Muscle layer of colon (tissue), 2 donors: ENCODE measurements at regions not wholly inside any gene's neighbourhood (a gene's known extent, or its start where the extent isn't known, plus 50 kb on each side); places are given as distances from the start of the nearest gene placed in this dataset.

ENCODE experiments used
- H3K27ac ChIP-seq: one replicate; pipeline ENCODE4 v1.7.0; 2013; ENCODE audit warnings: low read depth, mild to moderate bottlenecking, low read length, moderate library complexity
- H3K27me3 ChIP-seq, 2 donors: one replicate each; pipeline ENCODE4 v1.7.0; 2013; ENCODE audit warnings: low read length in 2 of 2, mild to moderate bottlenecking in 2 of 2; ENCODE audit not compliant: insufficient read depth in 2 of 2, control insufficient read depth in 1 of 2
- H3K36me3 ChIP-seq: one replicate; pipeline ENCODE4 v1.7.0; 2013; ENCODE audit warnings: mild to moderate bottlenecking, low read length; ENCODE audit not compliant: insufficient read depth
- H3K4me1 ChIP-seq: one replicate; pipeline ENCODE4 v1.7.0; 2013; ENCODE audit warnings: mild to moderate bottlenecking, low read length; ENCODE audit not compliant: insufficient read depth
- H3K4me3 ChIP-seq, 2 donors: one replicate each; pipeline ENCODE4 v1.7.0; 2013; ENCODE audit warnings: low read length in 2 of 2, low read depth in 1 of 2, mild to moderate bottlenecking in 1 of 2, moderate library complexity in 1 of 2
- H3K9ac ChIP-seq: one replicate; pipeline ENCODE4 v1.7.0; 2013; ENCODE audit warnings: low read length
- H3K9me3 ChIP-seq: one replicate; pipeline ENCODE4 v1.7.0; 2013; ENCODE audit warnings: mild to moderate bottlenecking, low read length
- donor health status: abdominal sarcoma.
- donor health status: Adenocarcinoma of cecum.

DNA sequence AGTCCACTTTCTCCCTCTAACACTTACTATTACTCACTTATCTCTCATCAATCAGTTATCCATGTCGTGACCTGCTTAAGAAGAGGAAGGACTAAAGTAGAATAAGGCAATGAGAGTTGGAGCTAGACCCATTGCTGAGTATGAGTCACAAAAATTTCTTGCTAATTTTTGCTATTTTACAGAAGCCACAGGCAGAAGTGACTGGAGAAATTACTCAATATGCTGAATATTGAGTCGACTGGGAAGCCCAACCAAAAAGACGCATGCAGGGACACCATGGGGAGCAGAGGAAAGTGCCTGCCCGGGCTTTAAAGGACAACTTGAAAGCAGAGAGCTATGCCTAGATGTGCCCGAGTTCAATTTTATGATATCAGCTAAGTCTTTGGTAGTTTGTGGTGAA is 115.4 kb upstream of the FOXG1 start:
- Histone ChIP-seq H3K27ac (no peak overlapping the region), H3K27me3 (no peaks in the 10 kb centered on the region), H3K4me1 (no peaks in the 10 kb centered on the region), H3K9ac (no peak overlapping the region), H3K36me3 (no peaks in the 10 kb centered on the region), H3K9me3 (no peaks in the 10 kb centered on the region), H3K4me3 (no peak overlapping the region)

DNA sequence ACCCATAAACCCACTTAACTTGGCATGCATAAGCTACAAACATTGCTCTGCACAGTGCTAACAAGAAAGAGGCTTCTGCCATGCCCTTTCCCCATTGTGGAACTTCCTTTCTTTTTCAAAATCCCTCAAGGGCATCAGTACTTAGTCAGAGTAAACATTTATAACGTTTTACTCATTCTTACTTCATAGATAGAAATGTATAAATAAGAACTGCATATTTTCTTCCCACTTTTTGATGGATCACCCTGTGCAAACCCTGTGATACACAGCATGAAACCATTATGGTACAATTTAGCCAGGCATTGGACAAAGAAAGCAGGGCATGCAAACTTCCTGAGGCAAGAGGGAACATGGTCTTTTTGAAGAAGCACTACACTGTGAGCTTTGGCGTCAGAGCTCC is 113.8 kb upstream of the FOXG1 start:
- no peaks in the 10 kb centered on the region for H3K4me1 ChIP-seq
- no peak overlapping the region for H3K4me3 ChIP-seq

DNA sequence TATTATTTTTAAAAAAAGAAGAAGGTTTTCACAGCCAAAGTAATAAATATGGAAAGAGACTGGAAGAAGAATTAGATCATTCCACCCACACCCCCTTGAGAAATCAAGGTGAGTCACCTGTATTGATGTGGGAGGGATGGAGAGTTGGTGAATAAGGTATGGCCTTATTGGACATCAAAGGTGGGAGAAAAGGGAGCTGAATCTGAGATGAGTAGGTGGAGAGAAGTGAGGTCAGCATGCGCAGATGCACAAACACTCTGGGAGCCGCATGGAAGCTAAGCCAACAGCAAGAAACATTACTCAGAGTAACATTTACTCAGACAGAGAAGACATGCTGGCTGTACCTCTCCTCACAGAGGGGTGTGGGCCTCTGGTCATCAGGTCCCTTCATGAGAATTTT is 113.1 kb upstream of the FOXG1 start:
- Histone ChIP-seq H3K4me3 (no peak overlapping the region), H3K36me3 (no peaks in the 10 kb centered on the region), H3K27ac (no peak overlapping the region), H3K4me1 (no peaks in the 10 kb centered on the region), H3K27me3 (no peaks in the 10 kb centered on the region), H3K9me3 (no peaks in the 10 kb centered on the region), H3K9ac (no peak overlapping the region)

More for the DNA sequence above, 113.8 kb upstream of the FOXG1 start:
- Histone ChIP-seq H3K27ac (no peak overlapping the region), H3K27me3 (no peaks in the 10 kb centered on the region), H3K9ac (no peak overlapping the region), H3K36me3 (no peaks in the 10 kb centered on the region), H3K9me3 (no peaks in the 10 kb centered on the region)

DNA sequence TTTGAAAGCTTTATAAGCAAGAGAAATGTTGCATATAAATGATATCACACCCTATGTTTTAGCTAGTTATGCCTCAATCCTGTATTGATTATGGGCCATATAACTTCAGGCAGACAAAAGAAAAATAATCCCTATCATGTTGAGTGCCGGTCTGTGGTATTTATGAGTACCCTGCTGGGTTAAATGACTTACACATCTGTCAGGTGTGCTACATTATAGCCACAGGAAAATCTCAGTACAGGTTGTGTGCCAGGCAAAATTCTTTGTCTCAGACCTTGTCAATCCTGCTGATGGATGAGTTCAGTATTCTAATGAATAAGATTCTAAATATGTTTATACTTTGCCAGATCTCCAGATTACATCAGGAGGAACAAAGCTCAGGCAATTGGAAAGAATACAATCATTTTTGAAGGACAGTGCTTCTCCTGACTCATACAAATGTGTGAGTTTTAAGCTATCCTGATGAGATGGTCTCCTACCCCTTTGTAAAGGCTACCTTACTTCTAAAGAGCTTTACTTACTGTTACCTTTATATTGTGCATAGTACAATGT is 109.8 kb upstream of the FOXG1 start:
- H3K36me3 ChIP-seq = no peaks in the 10 kb centered on the region

DNA sequence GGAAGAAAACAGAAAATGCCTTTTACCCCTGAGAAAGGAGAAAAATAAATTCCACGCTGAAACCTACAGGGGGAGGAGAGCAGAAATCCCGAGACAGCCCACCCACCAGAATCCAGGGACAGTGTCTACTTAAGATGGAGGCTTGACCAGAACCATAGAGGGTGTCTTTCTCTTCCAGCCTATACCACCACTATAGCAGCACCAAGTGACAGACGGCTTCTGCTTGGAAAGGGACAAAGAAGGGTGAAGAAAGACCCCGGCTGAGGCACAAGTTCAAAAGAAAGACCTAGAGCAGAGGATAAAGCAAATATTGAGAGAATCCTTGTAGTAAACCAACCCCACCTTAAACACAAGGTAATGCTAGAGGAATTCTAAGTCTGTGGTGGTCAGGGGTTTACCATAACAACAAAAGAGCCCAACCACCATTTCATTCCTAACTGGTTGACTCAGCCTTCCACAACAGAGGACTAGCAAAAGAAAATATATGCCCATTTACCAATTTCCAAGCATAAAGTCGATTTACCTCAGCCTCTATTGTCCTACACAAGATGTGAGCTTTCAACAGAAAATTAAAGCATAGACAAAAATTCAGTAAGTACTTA is 105.3 kb upstream of the FOXG1 start:
- no peaks in the 10 kb centered on the region for H3K27me3 ChIP-seq
- no peak overlapping the region for H3K9ac ChIP-seq
- no peaks in the 10 kb centered on the region for H3K9me3 ChIP-seq
- no peak overlapping the region for H3K4me3 ChIP-seq
- H3K27ac ChIP-seq = no peak overlapping the region
- H3K36me3 ChIP-seq = no peaks in the 10 kb centered on the region
- no peaks in the 10 kb centered on the region for H3K4me1 ChIP-seq

More for the DNA sequence above, 109.8 kb upstream of the FOXG1 start:
- no peak overlapping the region for H3K9ac ChIP-seq
- H3K4me1 ChIP-seq = no peaks in the 10 kb centered on the region
- H3K27ac ChIP-seq = no peak overlapping the region
- no peaks in the 10 kb centered on the region for H3K9me3 ChIP-seq
- H3K27me3 ChIP-seq = no peaks in the 10 kb centered on the region
- no peak overlapping the region for H3K4me3 ChIP-seq

DNA sequence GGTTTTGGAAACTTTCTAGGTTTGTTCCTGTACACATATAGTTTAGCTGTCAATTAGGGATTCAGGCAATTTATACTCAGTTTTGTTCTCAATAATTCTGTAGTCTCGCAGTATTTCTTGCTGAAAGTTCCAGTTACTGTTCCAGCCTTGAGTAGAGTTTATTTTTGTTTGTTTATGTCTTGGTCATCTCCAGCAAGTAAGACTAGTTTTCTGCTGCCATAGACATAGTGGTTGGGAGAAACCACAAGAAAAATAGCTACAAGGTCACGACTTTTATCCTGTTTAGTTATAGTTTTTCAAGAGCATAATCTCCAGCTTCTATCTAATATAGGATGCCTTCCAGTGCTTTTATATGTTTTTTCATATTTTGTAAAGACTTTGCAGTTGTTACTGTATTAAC is 99.6 kb upstream of the FOXG1 start:
- Histone ChIP-seq H3K4me3 (no peak overlapping the region), H3K36me3 (no peaks in the 10 kb centered on the region), H3K9ac (no peak overlapping the region), H3K27ac (no peak overlapping the region), H3K9me3 (no peaks in the 10 kb centered on the region), H3K27me3 (no peaks in the 10 kb centered on the region), H3K4me1 (no peaks in the 10 kb centered on the region)

DNA sequence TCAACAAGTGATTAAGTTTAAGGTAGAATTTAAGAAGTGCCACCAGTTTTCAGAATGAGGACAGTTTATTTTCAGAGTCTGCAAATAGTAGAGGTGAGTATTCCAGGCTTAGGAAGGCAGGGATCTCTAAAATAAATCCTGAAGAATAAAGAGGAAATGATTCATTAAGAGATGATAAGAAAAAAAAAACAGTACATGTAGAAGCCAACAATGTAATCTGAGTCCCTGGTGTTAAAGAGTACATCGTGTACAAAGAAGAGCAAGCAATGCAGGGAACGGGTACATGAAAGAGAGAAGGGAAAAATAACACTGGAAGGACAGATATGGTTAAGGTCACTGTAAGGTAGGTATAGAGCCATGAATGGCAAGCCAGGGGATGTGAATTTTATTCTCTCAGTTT is 95.2 kb upstream of the FOXG1 start:
- Histone ChIP-seq H3K9ac (no peak overlapping the region), H3K36me3 (no peaks in the 10 kb centered on the region), H3K9me3 (no peaks in the 10 kb centered on the region), H3K27ac (no peak overlapping the region), H3K4me3 (no peak overlapping the region), H3K4me1 (no peaks in the 10 kb centered on the region), H3K27me3 (no peaks in the 10 kb centered on the region)

DNA sequence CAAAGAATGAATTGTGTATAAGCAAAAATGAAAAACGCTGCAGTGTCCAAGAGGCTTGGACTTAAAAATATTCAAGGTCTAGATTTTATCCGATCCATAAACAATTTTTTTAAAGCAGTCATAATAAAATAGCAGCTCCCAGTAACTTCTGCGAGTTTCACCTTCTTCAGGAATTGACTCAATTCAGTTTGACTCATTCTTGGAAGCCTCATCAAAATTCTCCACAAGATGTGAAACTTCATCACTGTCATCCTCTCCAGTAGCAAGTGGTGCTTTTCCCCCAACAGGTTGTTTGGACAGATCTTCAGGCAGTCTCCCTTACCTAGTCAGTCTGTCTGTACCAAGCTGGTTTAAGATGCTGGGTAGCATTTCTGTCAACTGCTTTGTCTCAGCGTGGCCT is 93.5 kb upstream of the FOXG1 start:
- no peak overlapping the region for H3K4me3 ChIP-seq
- H3K27ac ChIP-seq = no peak overlapping the region
- H3K27me3 ChIP-seq = no peaks in the 10 kb centered on the region
- no peak overlapping the region for H3K9ac ChIP-seq
- H3K36me3 ChIP-seq = no peaks in the 10 kb centered on the region
- H3K4me1 ChIP-seq = no peaks in the 10 kb centered on the region
- H3K9me3 ChIP-seq = no peaks in the 10 kb centered on the region

DNA sequence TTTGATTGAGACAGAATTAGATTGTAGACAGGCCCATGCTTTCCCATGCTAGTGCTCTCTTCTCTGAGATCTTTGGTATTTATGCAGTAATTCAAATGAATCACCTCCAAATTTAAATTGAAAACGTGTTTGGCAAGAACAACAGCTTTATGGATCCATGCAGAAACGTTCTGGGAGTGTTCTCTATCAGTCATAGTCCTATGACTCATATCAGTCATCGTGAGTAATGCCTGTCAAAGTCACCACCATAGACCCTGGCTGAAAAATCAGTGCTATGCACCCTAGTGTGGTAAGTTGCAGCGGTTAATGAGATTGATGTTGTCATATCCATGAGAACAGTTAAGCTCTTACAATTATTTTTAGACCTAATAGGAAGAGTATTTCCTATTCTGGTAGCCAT is 90.1 kb upstream of the FOXG1 start:
- no peaks in the 10 kb centered on the region for H3K9me3 ChIP-seq
- H3K4me3 ChIP-seq = no peak overlapping the region
- H3K36me3 ChIP-seq = no peaks in the 10 kb centered on the region
- no peaks in the 10 kb centered on the region for H3K27me3 ChIP-seq
- H3K27ac ChIP-seq = no peak overlapping the region
- no peak overlapping the region for H3K9ac ChIP-seq
- H3K4me1 ChIP-seq = no peaks in the 10 kb centered on the region

DNA sequence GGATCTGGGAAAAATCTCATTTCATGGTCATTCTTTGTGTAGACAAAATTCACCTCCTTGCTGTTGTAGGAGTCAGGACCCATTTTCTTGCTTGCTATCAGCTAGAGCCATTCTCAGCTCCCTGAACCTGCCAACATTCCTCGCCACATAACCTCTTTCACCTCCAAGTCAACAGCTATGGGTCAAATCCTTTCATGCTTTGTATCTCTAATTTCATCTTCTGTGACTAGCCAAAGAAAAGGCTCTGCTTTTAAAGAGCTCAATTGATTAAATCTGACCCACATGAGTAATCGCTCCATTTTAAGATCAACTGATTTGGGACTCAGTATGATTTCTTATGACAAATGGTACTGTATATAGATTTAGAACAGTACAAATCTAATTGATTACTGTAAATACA is 89.2 kb upstream of the FOXG1 start:
- Histone ChIP-seq H3K27ac (no peak overlapping the region), H3K9ac (no peak overlapping the region), H3K4me3 (no peak overlapping the region), H3K4me1 (no peaks in the 10 kb centered on the region), H3K36me3 (no peaks in the 10 kb centered on the region), H3K9me3 (no peaks in the 10 kb centered on the region), H3K27me3 (no peaks in the 10 kb centered on the region)

DNA sequence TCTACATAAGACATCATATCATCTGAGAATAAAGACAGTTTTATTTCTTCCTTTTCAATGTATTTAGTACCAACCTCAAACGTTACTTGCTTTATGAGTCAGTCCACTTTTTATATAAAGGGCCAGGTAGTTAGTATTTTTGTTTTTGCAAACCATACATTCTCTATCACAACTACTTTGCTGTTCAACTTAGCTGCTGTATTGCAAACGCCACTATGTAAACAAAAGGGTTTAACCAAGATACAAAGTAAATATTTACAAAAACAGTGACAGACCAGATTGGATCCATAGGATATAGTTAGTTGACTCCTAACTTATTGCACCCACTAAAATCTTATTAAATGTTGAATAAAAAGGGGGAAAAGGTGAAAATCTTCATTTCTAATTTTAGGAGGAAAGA is 87.7 kb upstream of the FOXG1 start:
- no peak overlapping the region for H3K9ac ChIP-seq
- no peak overlapping the region for H3K4me3 ChIP-seq
- no peaks in the 10 kb centered on the region for H3K9me3 ChIP-seq
- no peaks in the 10 kb centered on the region for H3K27me3 ChIP-seq
- no peaks in the 10 kb centered on the region for H3K4me1 ChIP-seq
- no peaks in the 10 kb centered on the region for H3K36me3 ChIP-seq
- no peak overlapping the region for H3K27ac ChIP-seq

DNA sequence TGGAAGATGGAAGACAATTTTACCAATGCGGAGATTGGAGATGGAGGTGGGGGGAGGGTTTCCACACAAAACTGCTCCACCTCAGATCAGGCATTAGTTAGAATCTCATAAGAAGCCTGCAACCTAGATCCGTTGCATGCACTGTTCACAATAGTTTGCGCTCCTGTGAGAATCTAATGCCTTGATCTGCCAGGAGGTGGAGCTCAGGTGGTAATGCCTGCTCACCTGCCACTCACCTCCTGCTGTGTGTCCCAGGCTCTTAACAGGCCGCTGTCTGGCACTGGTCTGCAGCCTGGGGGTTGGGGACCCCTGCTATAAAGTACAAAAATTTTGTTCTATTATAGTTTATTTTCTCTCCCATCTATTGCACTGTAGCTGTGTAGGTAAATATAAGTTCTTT is 84.9 kb upstream of the FOXG1 start:
- H3K9me3 ChIP-seq = no peaks in the 10 kb centered on the region
- H3K36me3 ChIP-seq = no peaks in the 10 kb centered on the region
- no peak overlapping the region for H3K27ac ChIP-seq
- H3K9ac ChIP-seq = no peak overlapping the region
- H3K4me3 ChIP-seq = no peak overlapping the region
- H3K27me3 ChIP-seq = no peaks in the 10 kb centered on the region
- no peaks in the 10 kb centered on the region for H3K4me1 ChIP-seq
